A673 (cell line): ENCODE measurements at regions not wholly inside any gene's neighbourhood (a gene's known extent, or its start where the extent isn't known, plus 50 kb on each side); places are given as distances from the start of the nearest gene placed in this dataset.

Experiments
- BruUV-seq: library from RNA; stranded (reverse); fragments of 400-500 nt; replicated peaks from 2 replicates; lab custom pipeline; 2021; lab: Mats Ljungman, UMichigan
- CTCF ChIA-PET: fragments of 300-600 bp; sonication (Branson Sonifier 250); formaldehyde crosslinking; loops from one replicate; lab custom pipeline; 2022; ENCODE audit warnings: antibody characterized with exemption; lab: Charles Lee
- POLR2A ChIA-PET: fragments of 300-600 bp; sonication (Branson Sonifier 250); formaldehyde crosslinking; loops from one replicate; lab custom pipeline; 2022; ENCODE audit warnings: antibody characterized with exemption; ENCODE audit not compliant: low non-redundant PET; lab: Charles Lee
- DNase-seq: peaks from one replicate; pipeline ENCODE4 v3.0.0-alpha.2; 2015; ENCODE audit warnings: low spot score
- H3K27ac ChIP-seq: fragments of 200-600 bp; sonication (generic); 2 replicates; pipeline ENCODE4 v1.5.1; 2016; ENCODE audit warnings: mixed run types, low read depth, mild to moderate bottlenecking, mixed read lengths, antibody characterized with exemption, low read length; ENCODE audit not compliant: poor library complexity, severe bottlenecking
- H3K27me3 ChIP-seq: fragments of 200-600 bp; sonication (generic); replicated peaks from 2 replicates; pipeline ENCODE4 v1.6.1; 2017; ENCODE audit warnings: mixed run types, low read depth, mild to moderate bottlenecking, mixed read lengths, antibody characterized with exemption, low read length; ENCODE audit not compliant: insufficient read depth, poor library complexity
- H3K36me3 ChIP-seq: fragments of 200-600 bp; sonication (generic); 2 replicates; pipeline ENCODE4 v1.6.1; 2016; ENCODE audit warnings: mixed run types, mild to moderate bottlenecking, mixed read lengths, antibody characterized with exemption, low read length; ENCODE audit not compliant: insufficient read depth, poor library complexity, severe bottlenecking
- H3K4me1 ChIP-seq: fragments of 200-600 bp; sonication (generic); 2 replicates; pipeline ENCODE4 v1.6.1; 2017; ENCODE audit warnings: mixed run types, mild to moderate bottlenecking, mixed read lengths, antibody characterized with exemption, low read length; ENCODE audit not compliant: insufficient read depth, poor library complexity, severe bottlenecking
- H3K4me3 ChIP-seq: fragments of 200-600 bp; sonication (generic); 2 replicates; pipeline ENCODE4 v1.5.1; 2016; ENCODE audit warnings: low read depth, mixed run types, mild to moderate bottlenecking, mixed read lengths, low read length; ENCODE audit not compliant: poor library complexity, severe bottlenecking
- H3K9me3 ChIP-seq: fragments of 200-600 bp; sonication (generic); 2 replicates; pipeline ENCODE4 v1.6.1; 2016; ENCODE audit warnings: mixed run types, low read depth, mild to moderate bottlenecking, mixed read lengths, antibody characterized with exemption, low read length; ENCODE audit not compliant: poor library complexity, severe bottlenecking
- EZH2 ChIP-seq: fragments of 200-600 bp; sonication (generic); IDR thresholded peaks from 2 replicates; pipeline ENCODE4 v1.6.1; 2017; ENCODE audit warnings: borderline replicate concordance, low read depth, mild to moderate bottlenecking, mixed read lengths, antibody characterized with exemption, low read length; ENCODE audit not compliant: poor library complexity, severe bottlenecking
- intact Hi-C: fragments of 100-400 bp; cut with micrococcal nuclease; formaldehyde crosslinking; loops from one replicate; pipeline ENCODE4 v1.10.0; 2022; ENCODE audit not compliant: unreplicated experiment
- TF ChIP-seq, protein P1 (sequence below): fragments of 300-800, 200-600 bp; sonication (generic); conservative IDR thresholded peaks from 2 replicates; pipeline ENCODE4 v1.5.1; 2017; ENCODE audit warnings: low read depth, mild to moderate bottlenecking, antibody characterized with exemption, low read length, moderate library complexity, mixed read lengths

DNA sequence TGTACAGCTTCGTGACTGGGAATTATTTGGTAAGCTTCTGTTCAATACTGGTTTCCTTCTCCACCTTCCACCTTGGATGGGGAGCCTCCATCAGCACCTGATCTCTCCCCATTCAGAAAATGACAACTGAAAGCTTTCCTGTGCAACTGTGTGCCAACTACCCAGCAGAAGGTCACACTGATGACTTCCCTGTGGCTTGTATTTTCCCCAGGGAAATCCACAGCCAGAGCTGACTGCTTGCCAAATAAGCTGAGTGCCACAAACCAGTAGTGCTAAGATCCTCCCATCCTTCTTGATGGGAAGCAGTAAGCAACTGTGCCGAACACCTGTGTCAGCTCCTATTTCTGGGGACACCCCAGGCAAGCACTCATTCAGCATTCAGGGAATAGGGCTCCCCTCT is 257.2 kb upstream of the SOX5 start:
- Histone ChIP-seq H3K9me3 (peaks cover 4% of the 10 kb centered on the region), H3K4me1 (peaks cover 13% of the 10 kb centered on the region), H3K27me3 (no peaks in the 10 kb centered on the region), H3K36me3 (no peaks in the 10 kb centered on the region), H3K27ac (no peak overlapping the region), H3K4me3 (no peak overlapping the region)
- ChIA-PET POLR2A (no interaction called here), CTCF (no interaction called here)
- BruUV-seq = no TSS peak
- TF ChIP-seq, protein P1, sequence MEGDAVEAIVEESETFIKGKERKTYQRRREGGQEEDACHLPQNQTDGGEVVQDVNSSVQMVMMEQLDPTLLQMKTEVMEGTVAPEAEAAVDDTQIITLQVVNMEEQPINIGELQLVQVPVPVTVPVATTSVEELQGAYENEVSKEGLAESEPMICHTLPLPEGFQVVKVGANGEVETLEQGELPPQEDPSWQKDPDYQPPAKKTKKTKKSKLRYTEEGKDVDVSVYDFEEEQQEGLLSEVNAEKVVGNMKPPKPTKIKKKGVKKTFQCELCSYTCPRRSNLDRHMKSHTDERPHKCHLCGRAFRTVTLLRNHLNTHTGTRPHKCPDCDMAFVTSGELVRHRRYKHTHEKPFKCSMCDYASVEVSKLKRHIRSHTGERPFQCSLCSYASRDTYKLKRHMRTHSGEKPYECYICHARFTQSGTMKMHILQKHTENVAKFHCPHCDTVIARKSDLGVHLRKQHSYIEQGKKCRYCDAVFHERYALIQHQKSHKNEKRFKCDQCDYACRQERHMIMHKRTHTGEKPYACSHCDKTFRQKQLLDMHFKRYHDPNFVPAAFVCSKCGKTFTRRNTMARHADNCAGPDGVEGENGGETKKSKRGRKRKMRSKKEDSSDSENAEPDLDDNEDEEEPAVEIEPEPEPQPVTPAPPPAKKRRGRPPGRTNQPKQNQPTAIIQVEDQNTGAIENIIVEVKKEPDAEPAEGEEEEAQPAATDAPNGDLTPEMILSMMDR = no peak
- TF ChIP-seq EZH2 = no peak
- intact Hi-C loops = no loop called here
- peak; percentile 47 for DNase-seq

GRCh38 chr12:24201258-24201970 is 251.9 kb upstream of the SOX5 start:
- CTCF ChIA-PET = interaction anchor here (0.5 kb wide), 1 partner anchor 86 kb away, joined by 8 read pairs; no protein-coding TSS in a partner anchor
- Histone ChIP-seq H3K4me1 (peaks cover 22% of the 10 kb centered on the region), H3K36me3 (no peaks in the 10 kb centered on the region), H3K4me3 (no peak overlapping the region), H3K27me3 (no peaks in the 10 kb centered on the region), H3K27ac (no peak overlapping the region), H3K9me3 (peaks cover 4% of the 10 kb centered on the region)
- DNase-seq = no peak
- intact Hi-C loops = no loop called here
- TF ChIP-seq EZH2 = no peak
- POLR2A ChIA-PET = no interaction called here
- TSS peak; percentile 10 for BruUV-seq

GRCh38 chr12:24200010-24200409 is 250.5 kb upstream of the SOX5 start:
- H3K36me3 ChIP-seq = no peaks in the 10 kb centered on the region
- TF ChIP-seq, protein P1 = no peak
- TF ChIP-seq EZH2 = no peak
- H3K4me1 ChIP-seq = peaks cover 18% of the 10 kb centered on the region
- ChIA-PET CTCF (interaction anchor here (0.7 kb wide), 1 partner anchor 70 kb away, joined by 3 read pairs; no protein-coding TSS in a partner anchor), POLR2A (no interaction called here)
- no peak overlapping the region for H3K4me3 ChIP-seq
- no peak overlapping the region for H3K27ac ChIP-seq
- H3K9me3 ChIP-seq = peaks cover 4% of the 10 kb centered on the region
- intact Hi-C loops = no loop called here
- BruUV-seq = no TSS peak
- no peak for DNase-seq
- H3K27me3 ChIP-seq = no peaks in the 10 kb centered on the region
